Transverse colon (tissue), 4 donors: ENCODE measurements at regions not wholly inside any gene's neighbourhood (a gene's known extent, or its start where the extent isn't known, plus 50 kb on each side); places are given as distances from the start of the nearest gene placed in this dataset.

Experiments used
- EP300 ChIP-seq: sonication (generic); formaldehyde crosslinking; IDR thresholded peaks from one replicate; pipeline ENCODE4 v1.6.1; 2017; ENCODE audit warnings: antibody characterized with exemption, low read depth
- POLR2A ChIP-seq: fragments of 450-650 bp; IDR thresholded peaks from one replicate; pipeline ENCODE4 v1.6.1; 2016; ENCODE audit warnings: antibody characterized with exemption, mild to moderate bottlenecking, moderate library complexity
- POLR2AphosphoS5 ChIP-seq, 3 donors: sonication (generic); formaldehyde crosslinking; IDR thresholded peaks; one replicate each; pipeline ENCODE4 v1.6.1; 2016; ENCODE audit warnings: antibody characterized with exemption in 3 of 3
- TF ChIP-seq, protein P1 (sequence below), 5 experiments: fragments of 200-600 bp in 3 of 5; fragments of 450-650 bp in 2 of 5; sonication (generic) in 3 of 5; IDR thresholded peaks; 1 replicate in 2 of 5; 2 replicates in 3 of 5; pipeline ENCODE4 v1.5.1; 2016 to 2017; ENCODE audit warnings: antibody characterized with exemption in 5 of 5, inconsistent platforms in 3 of 5, mild to moderate bottlenecking in 2 of 5, moderate library complexity in 1 of 5

DNA sequence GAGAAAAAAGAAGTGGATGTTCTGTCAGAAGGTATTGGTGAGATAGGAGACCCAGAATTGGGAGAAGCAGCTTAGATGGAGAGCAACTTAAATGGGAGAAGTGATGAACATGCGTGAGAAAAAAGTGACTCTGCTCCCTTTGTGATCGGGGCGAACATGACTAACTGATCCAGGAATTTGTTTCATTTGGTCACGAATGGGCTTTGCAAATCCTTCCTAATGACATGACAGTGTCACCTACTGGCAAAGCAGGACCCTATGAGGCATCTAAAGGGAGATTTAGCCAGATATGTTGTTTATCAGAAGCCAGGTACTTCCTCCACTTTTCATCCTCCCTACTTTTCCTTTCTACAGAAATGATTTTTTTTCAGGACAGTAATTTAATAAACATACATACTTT lies 787.4 kb upstream of the RGMB start:
- TF ChIP-seq, protein P1, sequence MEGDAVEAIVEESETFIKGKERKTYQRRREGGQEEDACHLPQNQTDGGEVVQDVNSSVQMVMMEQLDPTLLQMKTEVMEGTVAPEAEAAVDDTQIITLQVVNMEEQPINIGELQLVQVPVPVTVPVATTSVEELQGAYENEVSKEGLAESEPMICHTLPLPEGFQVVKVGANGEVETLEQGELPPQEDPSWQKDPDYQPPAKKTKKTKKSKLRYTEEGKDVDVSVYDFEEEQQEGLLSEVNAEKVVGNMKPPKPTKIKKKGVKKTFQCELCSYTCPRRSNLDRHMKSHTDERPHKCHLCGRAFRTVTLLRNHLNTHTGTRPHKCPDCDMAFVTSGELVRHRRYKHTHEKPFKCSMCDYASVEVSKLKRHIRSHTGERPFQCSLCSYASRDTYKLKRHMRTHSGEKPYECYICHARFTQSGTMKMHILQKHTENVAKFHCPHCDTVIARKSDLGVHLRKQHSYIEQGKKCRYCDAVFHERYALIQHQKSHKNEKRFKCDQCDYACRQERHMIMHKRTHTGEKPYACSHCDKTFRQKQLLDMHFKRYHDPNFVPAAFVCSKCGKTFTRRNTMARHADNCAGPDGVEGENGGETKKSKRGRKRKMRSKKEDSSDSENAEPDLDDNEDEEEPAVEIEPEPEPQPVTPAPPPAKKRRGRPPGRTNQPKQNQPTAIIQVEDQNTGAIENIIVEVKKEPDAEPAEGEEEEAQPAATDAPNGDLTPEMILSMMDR (IDR thresholded peaks at IDR 0.05) = no peak
- TF ChIP-seq POLR2AphosphoS5 (IDR thresholded peaks at IDR 0.05) (no peak), POLR2A (no peak), EP300 (no peak)
